H9 (cell line): ENCODE measurements at regions not wholly inside any gene's neighbourhood (a gene's known extent, or its start where the extent isn't known, plus 50 kb on each side); places are given as distances from the start of the nearest gene placed in this dataset.

Experiments
- DNase-seq: peaks from one replicate; pipeline ENCODE4 v3.0.0-alpha.2; 2017
- H2AFZ ChIP-seq: one replicate; pipeline ENCODE4 v1.6.1; 2013; ENCODE audit warnings: mild to moderate bottlenecking, low read length, control low read depth, moderate library complexity
- H2AK5ac ChIP-seq: 2 replicates; pipeline ENCODE4 v1.6.1; 2013; ENCODE audit warnings: low read length, control low read depth, mixed read lengths; ENCODE audit not compliant: insufficient read length
- H2BK120ac ChIP-seq: one replicate; pipeline ENCODE4 v1.6.1; 2013; ENCODE audit warnings: low read depth, mild to moderate bottlenecking, low read length, control low read depth, inconsistent platforms; ENCODE audit not compliant: poor library complexity, severe bottlenecking
- H2BK12ac ChIP-seq: 2 replicates; pipeline ENCODE4 v1.6.1; 2013; ENCODE audit warnings: low read length, control low read depth, mixed read lengths, low read depth; ENCODE audit not compliant: insufficient read length
- H2BK15ac ChIP-seq: 2 replicates; pipeline ENCODE4 v1.6.1; 2013; ENCODE audit warnings: low read depth, low read length, control low read depth
- H2BK20ac ChIP-seq: one replicate; pipeline ENCODE4 v1.6.1; 2013; ENCODE audit warnings: low read depth, mild to moderate bottlenecking, low read length, control low read depth, inconsistent platforms; ENCODE audit not compliant: poor library complexity, severe bottlenecking
- H2BK5ac ChIP-seq: 2 replicates; pipeline ENCODE4 v1.6.1; 2013; ENCODE audit warnings: low read length, control low read depth, mixed read lengths; ENCODE audit not compliant: insufficient read length
- H3K14ac ChIP-seq: 2 replicates; pipeline ENCODE4 v1.6.1; 2013; ENCODE audit warnings: low read length, control low read depth; ENCODE audit not compliant: insufficient read depth
- H3K18ac ChIP-seq: 2 replicates; pipeline ENCODE4 v1.6.1; 2013; ENCODE audit warnings: low read depth, mild to moderate bottlenecking, mixed read lengths, low read length, control low read depth; ENCODE audit not compliant: insufficient read length
- H3K23ac ChIP-seq: 2 replicates; pipeline ENCODE4 v1.6.1; 2013; ENCODE audit warnings: low read length, control low read depth, mixed read lengths, low read depth; ENCODE audit not compliant: insufficient read length
- H3K23me2 ChIP-seq: 2 replicates; pipeline ENCODE4 v1.6.1; 2013; ENCODE audit warnings: low read depth, mild to moderate bottlenecking, mixed read lengths, low read length, control low read depth; ENCODE audit not compliant: insufficient read length, poor library complexity, severe bottlenecking
- H3K27ac ChIP-seq: 2 replicates; pipeline ENCODE4 v1.5.1; 2013; ENCODE audit warnings: low read length, control low read depth, mixed read lengths, low read depth; ENCODE audit not compliant: insufficient read length
- H3K27me3 ChIP-seq: 2 replicates; pipeline ENCODE4 v1.6.1; 2013; ENCODE audit warnings: low read length, control low read depth, inconsistent platforms; ENCODE audit not compliant: insufficient read depth
- H3K4ac ChIP-seq: 2 replicates; pipeline ENCODE4 v1.6.1; 2013; ENCODE audit warnings: low read depth, mild to moderate bottlenecking, control low read depth, inconsistent platforms, low read length, moderate library complexity
- H3K4me1 ChIP-seq: 2 replicates; pipeline ENCODE4 v1.6.1; 2013; ENCODE audit warnings: low read length, control low read depth, inconsistent platforms; ENCODE audit not compliant: insufficient read depth
- H3K4me2 ChIP-seq: 2 replicates; pipeline ENCODE4 v1.6.1; 2013; ENCODE audit warnings: low read length, control low read depth, mixed read lengths; ENCODE audit not compliant: insufficient read length, insufficient read depth
- H3K56ac ChIP-seq: 2 replicates; pipeline ENCODE4 v1.6.1; 2013; ENCODE audit warnings: low read depth, mild to moderate bottlenecking, mixed read lengths, low read length, control low read depth; ENCODE audit not compliant: insufficient read length
- H3K79me1 ChIP-seq: 2 replicates; pipeline ENCODE4 v1.6.1; 2013; ENCODE audit warnings: low read depth, mild to moderate bottlenecking, moderate library complexity, low read length, control low read depth, inconsistent platforms; ENCODE audit not compliant: insufficient read depth, poor library complexity, severe bottlenecking
- H3K79me2 ChIP-seq: 2 replicates; pipeline ENCODE4 v1.6.1; 2013; ENCODE audit warnings: low read length, control low read depth, inconsistent platforms; ENCODE audit not compliant: insufficient read depth
- H3K9ac ChIP-seq: 2 replicates; pipeline ENCODE4 v1.6.1; 2013; ENCODE audit warnings: low read length, control low read depth, mixed read lengths; ENCODE audit not compliant: insufficient read length; ENCODE audit errors: extremely low read depth
- H3K9me3 ChIP-seq: one replicate; pipeline ENCODE4 v1.6.1; 2013; ENCODE audit warnings: low read depth, low read length, inconsistent platforms; ENCODE audit not compliant: control insufficient read depth
- H3T11ph ChIP-seq: one replicate; pipeline ENCODE4 v1.6.1; 2013; ENCODE audit warnings: mild to moderate bottlenecking, low read length, control low read depth, inconsistent platforms
- H4K20me1 ChIP-seq: one replicate; pipeline ENCODE4 v1.6.1; 2013; ENCODE audit not compliant: control insufficient read depth, insufficient read length, insufficient read depth
- H4K5ac ChIP-seq: 2 replicates; pipeline ENCODE4 v1.6.1; 2013; ENCODE audit warnings: low read depth, mild to moderate bottlenecking, mixed read lengths, low read length, control low read depth; ENCODE audit not compliant: insufficient read length
- H4K8ac ChIP-seq: replicated peaks from 2 replicates; pipeline ENCODE4 v1.6.1; 2013; ENCODE audit warnings: low read length, control low read depth, mixed read lengths, low read depth; ENCODE audit not compliant: insufficient read length
- H4K91ac ChIP-seq: 2 replicates; pipeline ENCODE4 v1.6.1; 2013; ENCODE audit warnings: low read depth, mild to moderate bottlenecking, moderate library complexity, mixed read lengths, low read length, control low read depth; ENCODE audit not compliant: insufficient read length
- H3K27ac Mint-ChIP-seq, 3 experiments: 2 replicates in 2 of 3; 3 replicates in 1 of 3; pipeline ENCODE4 v1.8.0; 2020 to 2021; ENCODE audit warnings: mixed read lengths in 3 of 3, mild to moderate bottlenecking in 1 of 3, moderate library complexity in 1 of 3
- H3K27me3 Mint-ChIP-seq: 2 replicates; pipeline ENCODE4 v1.8.0; 2021; ENCODE audit warnings: low read depth, mild to moderate bottlenecking, moderate library complexity, mixed read lengths
- H3K36me3 Mint-ChIP-seq, 3 experiments: 2 replicates in 2 of 3; 3 replicates in 1 of 3; pipeline ENCODE4 v1.8.0; 2020 to 2021; ENCODE audit warnings: low read depth in 3 of 3, mixed read lengths in 3 of 3; ENCODE audit not compliant: insufficient read depth in 1 of 3
- H3K4me1 Mint-ChIP-seq, 2 experiments: 2 replicates each; pipeline ENCODE4 v1.8.0; 2020; ENCODE audit warnings: mixed read lengths in 2 of 2
- H3K4me3 Mint-ChIP-seq, 2 experiments: 2 replicates in 1 of 2; 3 replicates in 1 of 2; pipeline ENCODE4 v1.8.0; 2020 to 2021; ENCODE audit warnings: mild to moderate bottlenecking in 2 of 2, mixed read lengths in 2 of 2, moderate library complexity in 1 of 2
- H3K9me3 Mint-ChIP-seq, 2 experiments: 2 replicates in 1 of 2; 3 replicates in 1 of 2; pipeline ENCODE4 v1.8.0; 2020; ENCODE audit warnings: mild to moderate bottlenecking in 2 of 2, mixed read lengths in 2 of 2, moderate library complexity in 1 of 2
- CTCF ChIP-seq: fragments of 200-600 bp; sonication (generic); conservative IDR thresholded peaks from 3 replicates; pipeline ENCODE4 v1.8.0; 2021; ENCODE audit warnings: antibody characterized with exemption, mild to moderate bottlenecking
- WGBS: extraction: QIAGEN DNeasy Blood & Tissue Kit; methylation state at CpG from one replicate; pipeline ENCODE4 v1.1.7; 2013; ENCODE audit warnings: missing lambda C conversion rate, low lambda C conversion rate, mixed read lengths; ENCODE audit not compliant: insufficient read length; ENCODE audit errors: extremely low coverage; 5-methylcytosine and 5-hydroxymethylcytosine counted together

GRCh38 chr18:40976050-40976449, 979.0 kb upstream of the PIK3C3 start:
- Histone ChIP-seq H3K4me1 (no peaks in the 10 kb centered on the region), H3K18ac (no peak overlapping the region), H2BK120ac (no peak overlapping the region), H3K23me2 (no peaks in the 10 kb centered on the region), H4K20me1 (no peaks in the 10 kb centered on the region), H3K56ac (no peak overlapping the region), H2BK20ac (no peak overlapping the region), H4K5ac (no peak overlapping the region), H3K4me2 (no peak overlapping the region), H3K9me3 (no peaks in the 10 kb centered on the region), H3K79me1 (no peaks in the 10 kb centered on the region), H3K27me3 (no peaks in the 10 kb centered on the region), H4K8ac (no peak overlapping the region), H3T11ph (no peak overlapping the region), H2BK15ac (no peak overlapping the region), H3K79me2 (no peaks in the 10 kb centered on the region), H2AK5ac (no peak overlapping the region), H2BK12ac (no peak overlapping the region), H3K4ac (no peak overlapping the region), H2BK5ac (no peak overlapping the region), H4K91ac (no peak overlapping the region), H3K9ac (no peak overlapping the region), H3K27ac (no peak overlapping the region), H3K23ac (no peak overlapping the region), H3K14ac (no peak overlapping the region), H2AFZ (no peak overlapping the region)
- H3K27me3 Mint-ChIP-seq: no peaks in the 10 kb centered on the region
- peaks cover 4 to 7% of the 10 kb centered on the region in 2 experiments; a peak in 3 of 4 replicates for H3K4me1 Mint-ChIP-seq
- H3K36me3 Mint-ChIP-seq: peaks cover 0 to 12% (median 0%) of the 10 kb centered on the region in 3 experiments; a peak in 4 of 7 replicates
- DNase-seq: no peak
- no peak overlapping the region for H3K4me3 Mint-ChIP-seq
- peaks cover 9 to 15% of the 10 kb centered on the region in 2 experiments; a peak in 4 of 5 replicates for H3K9me3 Mint-ChIP-seq
- WGBS: no CpG with 5 or more reads among the region's 4 CpGs
- no peak for TF ChIP-seq CTCF
- H3K27ac Mint-ChIP-seq: no peak overlapping the region; a peak in 1 of 7 replicates
